Stimulated activated CD8-positive, alpha-beta memory T cell treated with anti-CD3 and anti-CD28 coated beads, Interleukin-7, amount 100 ng/mL, for 24 hours (primary cell): ENCODE measurements at regions not wholly inside any gene's neighbourhood (a gene's known extent, or its start where the extent isn't known, plus 50 kb on each side); places are given as distances from the start of the nearest gene placed in this dataset.
"Not testable (repeated sequence)": the region's sequence is repeated elsewhere in the genome, so short reads cannot be mapped to it uniquely, and the experiment has no call there.

ENCODE experiments used
- DNase-seq: peaks from one replicate; pipeline ENCODE4 v3.0.0-alpha.2; 2020; ENCODE audit warnings: low read depth

DNA sequence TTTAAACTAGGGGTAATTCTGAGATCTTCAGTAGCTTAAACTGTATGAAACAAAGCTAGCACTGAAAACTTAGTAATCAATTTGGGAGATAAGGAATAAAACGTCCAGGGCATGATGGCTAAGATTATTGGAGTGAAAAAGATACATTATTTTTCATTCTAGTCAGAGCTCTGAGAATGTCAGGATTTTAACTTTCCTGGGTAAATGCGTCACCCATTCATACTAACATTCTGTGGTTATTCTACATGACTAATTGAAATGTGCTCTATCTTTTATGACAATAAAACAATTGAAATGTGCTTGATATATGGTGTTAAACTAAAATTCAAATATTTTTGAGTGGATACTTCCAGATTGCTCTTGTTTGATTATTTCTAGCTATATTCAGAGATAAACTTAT lies 626.0 kb downstream of the EDEM1 start:
- DNase-seq = no peak

GRCh38 chr3:5822843-5823242 lies 635.3 kb downstream of the EDEM1 start:
- no peak for DNase-seq

DNA sequence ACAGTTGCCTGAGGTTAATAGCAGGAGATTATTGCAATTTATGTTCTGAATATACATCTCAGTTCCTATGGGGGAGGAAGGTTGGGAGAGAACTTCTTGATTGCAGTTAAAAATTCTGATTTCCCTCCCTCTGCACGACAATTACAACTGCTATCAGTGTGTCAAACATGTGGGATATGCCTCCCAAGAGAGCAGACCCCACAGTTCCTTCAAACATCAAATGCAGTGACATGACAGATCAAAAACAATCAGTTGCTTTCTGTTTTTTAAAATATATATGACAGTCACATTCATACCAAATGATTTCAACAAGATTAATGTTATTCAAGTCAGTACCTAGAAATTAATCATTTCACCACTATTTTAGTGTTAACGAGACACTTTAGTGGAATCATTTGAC lies 639.0 kb downstream of the EDEM1 start:
- no peak for DNase-seq

GRCh38 chr3:5828251-5828650 lies 640.7 kb downstream of the EDEM1 start:
- DNase-seq = no peak

DNA sequence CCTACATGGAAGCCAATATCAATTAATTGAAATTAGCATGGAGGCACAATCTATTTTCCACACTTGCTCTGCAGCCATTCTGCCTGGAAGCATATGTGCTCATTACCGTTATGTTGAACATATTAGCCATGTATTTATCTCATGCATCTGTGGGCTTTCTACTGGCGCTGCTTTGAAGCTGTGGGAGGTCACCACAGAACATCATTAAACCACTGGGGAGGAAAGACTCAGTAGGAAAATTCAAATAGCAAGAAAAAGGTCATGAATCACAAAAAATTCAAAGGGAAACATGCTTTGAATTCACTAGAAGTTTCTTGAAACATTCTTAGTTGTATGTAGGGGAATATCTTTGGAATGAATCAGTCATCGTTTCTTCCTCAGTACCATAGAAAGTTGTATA lies 652.5 kb downstream of the EDEM1 start:
- DNase-seq = no peak

- no peak for DNase-seq
Measured at GRCh38 chr3:5841599-5841998, 654.1 kb downstream of the EDEM1 start.

DNA sequence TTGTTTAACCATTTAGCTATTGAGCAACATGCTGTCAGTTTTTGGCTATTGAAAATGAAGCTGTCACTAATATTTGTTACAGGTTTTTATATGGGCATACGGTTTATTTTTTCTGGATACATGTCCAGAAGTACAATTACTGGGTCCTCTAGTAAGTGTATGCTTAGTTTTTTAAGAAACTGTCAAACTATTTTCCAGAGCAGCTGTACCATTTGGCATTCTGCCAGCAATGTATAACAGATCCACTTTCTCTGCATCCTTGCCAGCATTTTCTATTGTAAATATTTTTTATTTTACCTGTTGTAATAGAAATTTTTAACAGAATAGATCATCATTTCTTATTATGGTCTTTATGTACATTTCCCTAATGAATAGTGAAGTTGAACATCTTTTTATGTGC lies 658.8 kb downstream of the EDEM1 start:
- DNase-seq = no peak

DNA sequence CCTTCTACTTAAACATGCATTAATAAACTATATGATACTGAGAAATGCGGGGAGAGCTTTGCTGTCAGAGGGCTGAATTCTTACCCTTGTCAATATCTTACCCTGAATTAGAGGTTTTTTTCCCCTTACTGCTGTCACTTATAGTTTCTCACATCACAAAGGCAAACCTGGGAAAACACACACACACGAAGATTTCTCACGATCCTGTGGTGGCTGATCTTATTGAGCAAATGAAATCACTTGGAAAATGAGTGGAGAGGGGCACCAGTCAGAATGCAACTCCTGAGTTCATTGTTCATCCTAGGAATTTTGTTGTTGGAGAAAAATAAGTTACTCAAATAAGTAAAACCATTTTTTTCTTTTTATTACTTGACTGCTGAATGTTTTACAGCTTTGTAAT lies 673.6 kb downstream of the EDEM1 start:
- DNase-seq = no peak

GRCh38 chr3:5874931-5875341 lies 687.4 kb downstream of the EDEM1 start:
- no peak for DNase-seq

DNA sequence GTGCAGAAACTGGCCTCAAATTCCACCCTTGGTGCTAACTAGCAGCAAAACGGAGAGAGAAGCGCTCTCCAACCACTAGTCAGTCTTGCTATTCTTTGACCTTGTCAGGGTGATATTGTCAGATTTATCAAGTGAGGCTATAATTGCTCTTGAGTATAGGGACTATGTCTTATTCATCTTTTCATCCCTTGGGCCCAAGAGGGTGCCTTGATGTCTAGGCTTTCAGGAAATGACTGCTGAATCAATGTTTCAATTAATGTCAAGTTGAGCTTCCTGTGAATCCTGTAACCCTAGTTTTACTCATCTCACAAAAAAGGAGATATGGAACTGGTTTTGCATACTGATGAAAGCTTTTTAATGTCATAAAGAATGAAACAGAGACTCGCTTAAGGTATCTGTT lies 701.3 kb downstream of the EDEM1 start:
- no peak for DNase-seq

GRCh38 chr3:5889374-5889773 lies 701.9 kb downstream of the EDEM1 start:
- no peak for DNase-seq

- no peak for DNase-seq
Measured at GRCh38 chr3:5891711-5892110, 704.2 kb downstream of the EDEM1 start.

GRCh38 chr3:5898106-5898505 lies 710.6 kb downstream of the EDEM1 start:
- DNase-seq = no peak

DNA sequence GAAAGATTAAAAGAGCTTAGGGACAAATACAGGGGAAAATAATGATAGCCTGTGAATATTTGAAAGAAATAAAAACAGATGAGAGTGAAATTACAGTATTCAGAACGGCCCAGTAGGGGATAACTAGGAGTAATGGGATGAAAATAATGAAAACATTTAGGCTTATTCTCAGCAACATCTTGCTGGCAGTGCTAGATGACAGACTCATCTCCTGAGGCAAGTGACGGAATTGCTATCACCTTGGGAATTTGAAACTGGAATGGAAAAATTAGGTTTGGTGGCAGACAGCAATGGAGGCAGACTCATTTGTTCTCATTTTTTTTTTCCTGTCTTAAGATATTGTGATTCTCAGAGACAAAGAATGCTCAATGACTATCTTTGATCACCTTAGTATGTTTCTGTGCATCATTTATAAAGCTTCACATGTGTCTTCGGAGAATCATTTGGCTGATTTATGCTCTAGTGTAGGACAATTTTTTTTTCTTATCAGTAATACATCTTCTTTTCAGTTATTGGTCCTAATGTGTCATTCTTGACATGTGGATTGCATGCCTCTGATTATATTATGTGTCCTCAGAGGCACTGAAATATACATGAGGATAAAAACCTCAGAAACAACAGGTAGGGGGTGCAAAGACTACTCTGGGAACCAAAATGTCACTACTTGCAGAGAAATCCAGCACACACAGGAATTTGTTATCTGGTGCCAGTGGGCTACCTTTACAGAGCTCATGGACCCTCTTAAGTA lies 711.7 kb downstream of the EDEM1 start:
- no peak for DNase-seq

GRCh38 chr3:5917932-5918331 lies 730.4 kb downstream of the EDEM1 start:
- DNase-seq = no peak

GRCh38 chr3:5918626-5919025 lies 731.1 kb downstream of the EDEM1 start:
- DNase-seq = no peak

DNA sequence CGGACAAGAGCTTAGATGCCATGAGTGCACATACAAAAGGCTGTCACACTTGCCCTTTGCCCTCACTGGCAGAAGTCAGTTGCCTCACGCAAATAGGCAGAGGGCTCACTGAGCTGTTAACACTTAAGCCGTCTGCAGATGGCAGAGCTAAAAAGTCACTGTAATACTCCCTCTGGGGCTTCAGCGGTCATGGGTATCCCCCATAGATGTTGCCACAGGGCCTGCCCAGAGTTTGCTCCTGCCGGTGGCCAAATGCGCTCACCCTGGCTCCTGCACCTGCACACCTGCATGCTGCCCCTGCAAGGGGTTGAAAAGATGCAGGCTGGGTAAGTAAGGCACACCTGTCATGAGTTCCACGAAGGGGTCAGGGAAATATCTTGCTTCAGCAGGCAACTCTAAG lies 741.5 kb downstream of the EDEM1 start:
- DNase-seq = no peak

GRCh38 chr3:5944061-5944460 lies 756.6 kb downstream of the EDEM1 start:
- DNase-seq = not testable (repeated sequence)

GRCh38 chr3:5948084-5948483 lies 760.6 kb downstream of the EDEM1 start:
- no peak for DNase-seq

DNA sequence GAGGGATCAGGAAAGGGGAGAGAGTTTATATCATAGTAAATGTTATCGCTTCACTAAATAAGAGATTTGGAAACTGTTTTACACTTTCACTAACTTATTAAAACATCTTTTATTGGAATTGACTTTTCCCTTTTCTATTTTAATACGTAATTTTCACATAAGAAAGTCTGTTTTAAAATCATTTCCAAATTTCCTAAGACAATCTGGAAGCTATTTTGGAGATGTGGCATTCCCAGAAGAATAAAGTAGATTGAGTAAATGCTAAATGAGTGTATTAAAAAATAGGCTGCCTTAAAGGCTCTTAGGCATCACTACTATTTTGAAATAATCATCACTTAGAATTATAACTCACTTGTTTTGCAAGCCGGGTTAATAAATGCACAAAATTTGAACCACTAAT lies 763.5 kb downstream of the EDEM1 start:
- DNase-seq = no peak

- DNase-seq = no peak
Measured at GRCh38 chr3:5972586-5972985, 785.1 kb downstream of the EDEM1 start.

- DNase-seq = no peak
Measured at GRCh38 chr3:5974630-5975322, 787.3 kb downstream of the EDEM1 start.

- no peak for DNase-seq
Measured at GRCh38 chr3:5977331-5977730, 789.8 kb downstream of the EDEM1 start.

DNA sequence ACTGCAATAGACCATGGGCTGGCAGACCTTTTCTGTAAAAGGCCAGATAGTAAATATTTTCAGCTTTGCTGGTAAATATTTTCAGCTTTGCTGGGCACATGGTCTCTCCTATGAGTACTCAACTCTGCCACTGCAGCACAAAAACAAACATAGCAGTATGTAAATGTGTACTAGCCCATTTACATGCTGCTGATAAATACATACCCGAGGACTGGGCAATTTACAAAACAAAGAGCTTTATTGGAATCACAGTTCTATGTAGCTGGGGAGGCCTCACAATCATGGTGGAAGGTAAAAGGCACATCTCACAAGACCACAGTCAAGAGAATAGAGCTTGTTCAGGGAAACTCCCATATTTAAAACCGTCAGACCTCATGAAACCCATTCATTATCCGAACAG lies 793.0 kb downstream of the EDEM1 start:
- no peak for DNase-seq
